ENCODE measurements at regions not wholly inside any gene's neighbourhood (a gene's known extent, or its start where the extent isn't known, plus 50 kb on each side); places are given as distances from the start of the nearest gene placed in this dataset.

- no peak for FAIRE-seq
- ChIA-PET SMC1A (ENCODE audit: uncharacterized antibody, unreplicated experiment) (interaction anchor here (0.7 to 1.4 kb wide), 7 partner anchors 8 to 459 kb away, joined by 3 to 4 read pairs (median 3); no protein-coding TSS in a partner anchor), RAD21 (ENCODE audit: unreplicated experiment) (interaction anchor here (0.6 kb wide), 1 partner anchor 43 kb away, joined by 3 read pairs; no protein-coding TSS in a partner anchor), CTCF (interaction anchor here (0.7 to 1.8 kb wide), 5 partner anchors 10 to 111 kb away, joined by 3 to 5 read pairs (median 3); no protein-coding TSS in a partner anchor), POLR2A (interaction anchor here (1.0 kb wide), 1 partner anchor 26 kb away, joined by 3 read pairs; no protein-coding TSS in a partner anchor)
- Histone ChIP-seq H3K27me3 (replicated peaks in 1 of 2; ENCODE audit: control insufficient read depth in 2 of 2, insufficient read depth in 2 of 2, low read length in 1 of 2) (no peaks in the 10 kb centered on the region), H2AFZ (ENCODE audit: control insufficient read depth, low read depth, low read length) (no peak overlapping the region), H3K79me2 (ENCODE audit: control insufficient read depth, insufficient read depth, low read length) (no peaks in the 10 kb centered on the region), H3K9me3 (replicated peaks; ENCODE audit: control insufficient read depth, insufficient read depth, low read length) (no peaks in the 10 kb centered on the region), H3K9ac (ENCODE audit: control insufficient read depth, insufficient read depth, low read length) (no peak overlapping the region), H3K4me3 (no peak overlapping the region), H3K27ac (ENCODE audit: control insufficient read depth, insufficient read depth) (no peak overlapping the region), H3K36me3 (ENCODE audit: control insufficient read depth in 2 of 2, insufficient read depth in 2 of 2, low read length in 1 of 2) (no peaks in the 10 kb centered on the region), H3K4me2 (ENCODE audit: control insufficient read depth, insufficient read depth) (no peak overlapping the region), H4K20me1 (ENCODE audit: control insufficient read depth, insufficient read depth) (no peaks in the 10 kb centered on the region), H3K4me1 (ENCODE audit: control insufficient read depth, insufficient read depth, low read length) (no peaks in the 10 kb centered on the region)
- ATAC-seq = no peak
- no peak for DNase-seq (ENCODE audit: low read depth, low spot score)
- BruUV-seq (replicated peaks) = no TSS peak
- TF ChIP-seq JUND (IDR thresholded peaks at IDR 0.05; ENCODE audit: low read depth, low read length) = no peak
- TF ChIP-seq USF1 (IDR thresholded peaks at IDR 0.05; ENCODE audit: borderline replicate concordance, extremely low read length, insufficient read depth, low read depth, low read length) = no peak
- TF ChIP-seq RFX5 (IDR thresholded peaks at IDR 0.05; ENCODE audit: low read depth, low read length) = no peak
- no peak for TF ChIP-seq SKIL (IDR thresholded peaks at IDR 0.05; ENCODE audit: low read depth, poor library complexity, severe bottlenecking)
- TF ChIP-seq MTA2 (IDR thresholded peaks at IDR 0.05; ENCODE audit: low read depth) = no peak
- no peak for TF ChIP-seq FOXM1 (IDR thresholded peaks at IDR 0.05; ENCODE audit: low read depth, low read length)
- in situ Hi-C loops (cut with MboI) = no loop called here
- intact Hi-C loops (cut with micrococcal nuclease; ENCODE audit: unreplicated experiment) = loop anchor here (2.0 kb wide), 1 partner anchor 18 kb away; no protein-coding TSS in a partner anchor
- WGBS (ENCODE audit: insufficient coverage, insufficient replicate concordance, low lambda C conversion rate, missing lambda C conversion rate) = 21% methylated on average over 4 of the region's 4 CpGs
Observed at GRCh38 chr9:27828908-27829307, 255.6 kb upstream of the C9orf72 start.
